ENCODE measurements at regions not wholly inside any gene's neighbourhood (a gene's known extent, or its start where the extent isn't known, plus 50 kb on each side); places are given as distances from the start of the nearest gene placed in this dataset.

DNA sequence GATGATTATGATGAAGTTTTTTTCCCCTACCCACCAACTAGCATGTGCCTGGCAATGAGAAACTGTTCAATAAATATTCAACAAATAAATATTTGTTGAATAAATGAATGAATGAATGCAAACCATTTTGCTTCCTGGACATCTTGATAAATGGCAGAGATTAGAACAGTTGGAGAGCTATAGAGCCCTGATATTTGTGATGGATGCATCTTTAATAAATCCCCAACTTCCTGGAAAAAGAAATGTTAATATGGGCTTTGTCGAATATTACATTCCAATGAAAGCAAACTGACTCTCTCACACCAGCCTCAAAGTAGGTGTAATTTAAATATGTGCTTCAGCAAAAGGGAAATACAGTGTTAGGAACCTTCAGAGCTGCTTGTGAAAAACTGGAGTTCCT is 419.7 kb downstream of the MID1IP1 start:
- H3K27ac ChIP-seq, result no peak overlapping the region
- H3K27me3 ChIP-seq, result peaks cover 0 to 5% of the 10 kb centered on the region in 2 donors
- no peak overlapping the region for H3K4me3 ChIP-seq
- H3K9me3 ChIP-seq, result no peaks in the 10 kb centered on the region
- no peaks in the 10 kb centered on the region for H3K4me1 ChIP-seq
- no peaks in the 10 kb centered on the region for H3K36me3 ChIP-seq
- 82 to 93% methylated on average over 1 of the region's 1 CpG for WGBS, 2 donors
- no peak for DNase-seq (ENCODE audit: low spot score in 2 of 2)
- TF ChIP-seq POLR2A (IDR thresholded peaks at IDR 0.05) (no peak), EP300 (IDR thresholded peaks at IDR 0.05) (no peak)
- TF ChIP-seq, protein P1, sequence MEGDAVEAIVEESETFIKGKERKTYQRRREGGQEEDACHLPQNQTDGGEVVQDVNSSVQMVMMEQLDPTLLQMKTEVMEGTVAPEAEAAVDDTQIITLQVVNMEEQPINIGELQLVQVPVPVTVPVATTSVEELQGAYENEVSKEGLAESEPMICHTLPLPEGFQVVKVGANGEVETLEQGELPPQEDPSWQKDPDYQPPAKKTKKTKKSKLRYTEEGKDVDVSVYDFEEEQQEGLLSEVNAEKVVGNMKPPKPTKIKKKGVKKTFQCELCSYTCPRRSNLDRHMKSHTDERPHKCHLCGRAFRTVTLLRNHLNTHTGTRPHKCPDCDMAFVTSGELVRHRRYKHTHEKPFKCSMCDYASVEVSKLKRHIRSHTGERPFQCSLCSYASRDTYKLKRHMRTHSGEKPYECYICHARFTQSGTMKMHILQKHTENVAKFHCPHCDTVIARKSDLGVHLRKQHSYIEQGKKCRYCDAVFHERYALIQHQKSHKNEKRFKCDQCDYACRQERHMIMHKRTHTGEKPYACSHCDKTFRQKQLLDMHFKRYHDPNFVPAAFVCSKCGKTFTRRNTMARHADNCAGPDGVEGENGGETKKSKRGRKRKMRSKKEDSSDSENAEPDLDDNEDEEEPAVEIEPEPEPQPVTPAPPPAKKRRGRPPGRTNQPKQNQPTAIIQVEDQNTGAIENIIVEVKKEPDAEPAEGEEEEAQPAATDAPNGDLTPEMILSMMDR (IDR thresholded peaks at IDR 0.05), result no peak

DNA sequence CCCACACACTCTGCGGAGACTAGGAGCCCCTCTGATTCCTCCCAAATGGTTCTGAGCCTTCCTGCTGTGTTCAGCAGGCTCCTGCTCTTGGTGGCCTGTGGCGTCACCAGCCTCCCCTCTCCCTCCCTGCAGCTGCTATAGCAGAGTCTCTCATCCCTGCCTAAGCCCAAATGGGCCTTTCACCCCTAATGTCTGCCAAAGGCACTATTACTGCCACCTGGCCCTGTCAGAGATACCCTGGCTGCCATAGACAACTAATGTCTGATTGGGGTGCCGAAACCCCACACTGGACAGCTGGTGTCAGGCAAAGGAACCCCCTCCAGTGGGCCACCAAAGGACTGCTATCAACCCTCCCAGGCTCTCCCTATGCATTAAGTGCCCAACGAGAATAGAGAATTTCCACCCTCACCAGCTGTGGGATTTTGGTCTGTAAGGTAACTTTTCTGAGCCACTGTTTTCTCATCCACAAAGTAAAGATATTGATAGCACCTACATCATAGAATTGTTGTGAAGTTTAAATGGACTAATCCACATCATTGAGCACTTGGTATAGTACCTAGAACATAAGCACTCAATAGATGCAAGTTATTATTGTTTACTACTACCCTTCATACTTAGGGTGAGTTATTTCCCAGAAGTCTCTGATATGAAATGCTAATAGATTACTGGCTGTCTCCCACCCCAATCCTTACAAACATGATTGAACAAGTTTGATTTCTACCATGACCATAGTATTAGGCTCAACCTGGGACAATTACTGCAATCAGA is 421.3 kb downstream of the MID1IP1 start:
- Histone ChIP-seq H3K4me1 (peaks cover 0 to under 1% (median 0%) of the 10 kb centered on the region in 4 donors), H3K36me3 (no peaks in the 10 kb centered on the region), H3K27ac (no peak overlapping the region), H3K27me3 (no peaks in the 10 kb centered on the region), H3K4me3 (no peak overlapping the region), H3K9me3 (no peaks in the 10 kb centered on the region)
- no peak for DNase-seq (ENCODE audit: low spot score in 2 of 2)
- WGBS, 2 donors, result 76 to 87% methylated on average over 2 to 4 of the region's 4 CpGs
- TF ChIP-seq POLR2A (IDR thresholded peaks at IDR 0.05), result no peak

DNA sequence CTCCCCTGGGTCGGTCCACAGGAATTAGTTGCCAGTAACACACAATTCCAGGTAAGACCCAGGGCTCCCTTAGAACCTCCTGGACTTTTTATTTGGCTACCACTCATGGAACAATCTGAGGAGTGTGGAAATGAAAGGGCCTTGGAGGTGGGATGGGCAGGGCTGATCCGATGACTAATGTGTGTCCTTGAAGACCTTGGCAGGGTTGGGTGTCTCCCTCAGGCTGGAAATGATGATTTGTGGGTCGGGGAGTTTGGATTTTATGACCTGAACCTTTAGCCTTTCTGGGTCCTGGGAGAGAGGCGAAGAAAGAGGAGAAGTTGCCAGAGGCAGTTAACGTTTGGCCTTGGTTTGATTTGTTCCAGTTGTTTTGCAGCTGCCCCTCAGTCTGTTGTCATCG is 425.0 kb downstream of the MID1IP1 start:
- peak overlapping the region in 1 of 4 donors; percentile 33 for H3K27ac ChIP-seq
- no peaks in the 10 kb centered on the region for H3K9me3 ChIP-seq
- no peaks in the 10 kb centered on the region for H3K27me3 ChIP-seq
- TF ChIP-seq, protein P1 (IDR thresholded peaks at IDR 0.05), result no peak
- no peak for TF ChIP-seq EP300 (IDR thresholded peaks at IDR 0.05)
- TF ChIP-seq POLR2A (IDR thresholded peaks at IDR 0.05), result no peak
- DNase-seq (ENCODE audit: low spot score in 2 of 2), result peak in 1 of 2 donors; percentile 5
- H3K36me3 ChIP-seq, result no peaks in the 10 kb centered on the region
- peaks cover 0 to 3% (median 0%) of the 10 kb centered on the region in 4 donors for H3K4me1 ChIP-seq
- H3K4me3 ChIP-seq, result no peak overlapping the region
- 23 to 28% methylated on average over 3 to 6 of the region's 6 CpGs for WGBS, 2 donors

DNA sequence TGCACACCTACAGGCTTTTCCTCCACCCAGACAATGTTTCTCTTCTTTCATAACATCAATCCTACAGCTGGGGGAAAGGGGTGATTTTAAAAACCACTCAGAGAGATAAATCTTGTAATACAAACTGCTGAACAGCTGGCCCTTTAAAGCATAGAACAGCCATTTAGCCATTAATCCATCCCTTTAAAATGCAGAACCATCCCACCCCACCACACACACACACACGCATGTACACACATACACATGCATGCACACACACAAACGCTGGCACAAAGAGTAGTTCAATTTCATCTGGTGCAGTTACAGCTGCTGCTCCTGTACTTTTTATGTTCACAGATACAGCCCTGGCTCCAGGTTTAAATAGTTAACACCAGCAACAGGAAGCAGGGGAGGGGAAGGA is 426.1 kb downstream of the MID1IP1 start:
- no peaks in the 10 kb centered on the region for H3K27me3 ChIP-seq

DNA sequence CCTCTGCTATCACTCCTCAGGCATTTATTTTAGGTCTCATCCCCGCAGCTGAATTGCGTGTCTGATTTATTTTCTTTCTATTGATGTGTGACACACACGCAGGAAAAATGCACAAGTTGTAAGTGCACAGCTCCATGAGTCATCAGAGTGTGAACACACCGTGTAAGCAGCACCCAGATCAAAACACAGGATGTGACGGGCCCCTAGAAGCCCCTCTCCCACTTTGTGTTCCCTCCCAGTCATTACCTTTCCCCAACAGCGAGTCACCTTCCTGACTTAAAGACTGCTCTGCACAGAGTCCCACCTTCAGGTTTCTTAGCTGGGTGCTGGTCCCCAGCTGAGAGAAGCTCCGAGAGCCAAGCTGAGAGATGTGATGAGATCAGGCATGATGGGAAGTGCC is 436.7 kb downstream of the MID1IP1 start:
- Histone ChIP-seq H3K27ac (no peak overlapping the region), H3K9me3 (no peaks in the 10 kb centered on the region), H3K27me3 (no peaks in the 10 kb centered on the region), H3K36me3 (no peaks in the 10 kb centered on the region), H3K4me3 (no peak overlapping the region), H3K4me1 (no peaks in the 10 kb centered on the region)
- DNase-seq (ENCODE audit: low spot score in 2 of 2), result no peak
- WGBS, 2 donors, result 79 to 96% methylated on average over 4 to 7 of the region's 7 CpGs
- TF ChIP-seq POLR2A (IDR thresholded peaks at IDR 0.05), result no peak
- no peak for TF ChIP-seq EP300 (IDR thresholded peaks at IDR 0.05)
- TF ChIP-seq, protein P1 (IDR thresholded peaks at IDR 0.05), result no peak

More for the DNA sequence above, 426.1 kb downstream of the MID1IP1 start:
- peaks cover 0 to 3% (median 0%) of the 10 kb centered on the region in 4 donors for H3K4me1 ChIP-seq
- no peaks in the 10 kb centered on the region for H3K36me3 ChIP-seq
- TF ChIP-seq, protein P1 (IDR thresholded peaks at IDR 0.05), result no peak
- TF ChIP-seq POLR2A (IDR thresholded peaks at IDR 0.05), result no peak
- no peak for TF ChIP-seq EP300 (IDR thresholded peaks at IDR 0.05)
- WGBS, 2 donors, result 50 to 83% methylated on average over 1 to 2 of the region's 2 CpGs
- DNase-seq (ENCODE audit: low spot score in 2 of 2), result no peak
- no peaks in the 10 kb centered on the region for H3K9me3 ChIP-seq
- H3K4me3 ChIP-seq, result no peak overlapping the region
- H3K27ac ChIP-seq, result no peak overlapping the region
